A673 (cell line): ENCODE measurements at regions not wholly inside any gene's neighbourhood (a gene's known extent, or its start where the extent isn't known, plus 50 kb on each side); places are given as distances from the start of the nearest gene placed in this dataset.

Experiments used
- BruUV-seq: library from RNA; stranded (reverse); fragments of 400-500 nt; replicated peaks from 2 replicates; lab custom pipeline; 2021; lab: Mats Ljungman, UMichigan
- CTCF ChIA-PET: fragments of 300-600 bp; sonication (Branson Sonifier 250); formaldehyde crosslinking; loops from one replicate; lab custom pipeline; 2022; ENCODE audit warnings: antibody characterized with exemption; lab: Charles Lee
- POLR2A ChIA-PET: fragments of 300-600 bp; sonication (Branson Sonifier 250); formaldehyde crosslinking; loops from one replicate; lab custom pipeline; 2022; ENCODE audit warnings: antibody characterized with exemption; ENCODE audit not compliant: low non-redundant PET; lab: Charles Lee
- DNase-seq: peaks from one replicate; pipeline ENCODE4 v3.0.0-alpha.2; 2015; ENCODE audit warnings: low spot score
- H3K27ac ChIP-seq: fragments of 200-600 bp; sonication (generic); 2 replicates; pipeline ENCODE4 v1.5.1; 2016; ENCODE audit warnings: mixed run types, low read depth, mild to moderate bottlenecking, mixed read lengths, antibody characterized with exemption, low read length; ENCODE audit not compliant: poor library complexity, severe bottlenecking
- H3K27me3 ChIP-seq: fragments of 200-600 bp; sonication (generic); replicated peaks from 2 replicates; pipeline ENCODE4 v1.6.1; 2017; ENCODE audit warnings: mixed run types, low read depth, mild to moderate bottlenecking, mixed read lengths, antibody characterized with exemption, low read length; ENCODE audit not compliant: insufficient read depth, poor library complexity
- H3K36me3 ChIP-seq: fragments of 200-600 bp; sonication (generic); 2 replicates; pipeline ENCODE4 v1.6.1; 2016; ENCODE audit warnings: mixed run types, mild to moderate bottlenecking, mixed read lengths, antibody characterized with exemption, low read length; ENCODE audit not compliant: insufficient read depth, poor library complexity, severe bottlenecking
- H3K4me1 ChIP-seq: fragments of 200-600 bp; sonication (generic); 2 replicates; pipeline ENCODE4 v1.6.1; 2017; ENCODE audit warnings: mixed run types, mild to moderate bottlenecking, mixed read lengths, antibody characterized with exemption, low read length; ENCODE audit not compliant: insufficient read depth, poor library complexity, severe bottlenecking
- H3K4me3 ChIP-seq: fragments of 200-600 bp; sonication (generic); 2 replicates; pipeline ENCODE4 v1.5.1; 2016; ENCODE audit warnings: low read depth, mixed run types, mild to moderate bottlenecking, mixed read lengths, low read length; ENCODE audit not compliant: poor library complexity, severe bottlenecking
- H3K9me3 ChIP-seq: fragments of 200-600 bp; sonication (generic); 2 replicates; pipeline ENCODE4 v1.6.1; 2016; ENCODE audit warnings: mixed run types, low read depth, mild to moderate bottlenecking, mixed read lengths, antibody characterized with exemption, low read length; ENCODE audit not compliant: poor library complexity, severe bottlenecking
- CTCF ChIP-seq: fragments of 300-800, 200-600 bp; sonication (generic); conservative IDR thresholded peaks from 2 replicates; pipeline ENCODE4 v1.5.1; 2017; ENCODE audit warnings: low read depth, mild to moderate bottlenecking, antibody characterized with exemption, low read length, moderate library complexity, mixed read lengths
- EZH2 ChIP-seq: fragments of 200-600 bp; sonication (generic); IDR thresholded peaks from 2 replicates; pipeline ENCODE4 v1.6.1; 2017; ENCODE audit warnings: borderline replicate concordance, low read depth, mild to moderate bottlenecking, mixed read lengths, antibody characterized with exemption, low read length; ENCODE audit not compliant: poor library complexity, severe bottlenecking
- intact Hi-C: fragments of 100-400 bp; cut with micrococcal nuclease; formaldehyde crosslinking; loops from one replicate; pipeline ENCODE4 v1.10.0; 2022; ENCODE audit not compliant: unreplicated experiment

- H3K9me3 ChIP-seq: no peaks in the 10 kb centered on the region
- POLR2A ChIA-PET: no interaction called here
- no peak for TF ChIP-seq CTCF
- no peak for TF ChIP-seq EZH2
- DNase-seq: no peak
- no peaks in the 10 kb centered on the region for H3K4me1 ChIP-seq
- no peaks in the 10 kb centered on the region for H3K36me3 ChIP-seq
- BruUV-seq: no TSS peak
- intact Hi-C loops: no loop called here
- peaks cover 36% of the 10 kb centered on the region for H3K27me3 ChIP-seq
- H3K4me3 ChIP-seq: no peak overlapping the region
- H3K27ac ChIP-seq: no peak overlapping the region
- CTCF ChIA-PET: no interaction called here
These were observed 276.4 kb downstream of the HRH4 start for GRCh38 chr18:24736662-24737330.

- no peak for TF ChIP-seq CTCF
- TF ChIP-seq EZH2: no peak
- intact Hi-C loops: no loop called here
- BruUV-seq: no TSS peak
- Histone ChIP-seq H3K9me3 (no peaks in the 10 kb centered on the region), H3K4me3 (no peak overlapping the region), H3K27ac (no peak overlapping the region), H3K4me1 (no peaks in the 10 kb centered on the region), H3K27me3 (peaks cover 15% of the 10 kb centered on the region), H3K36me3 (no peaks in the 10 kb centered on the region)
- ChIA-PET CTCF (no interaction called here), POLR2A (no interaction called here)
- DNase-seq: no peak
These were observed 280.4 kb downstream of the HRH4 start for GRCh38 chr18:24740829-24741228.

GRCh38 chr18:24741321-24741720 is 280.9 kb downstream of the HRH4 start:
- H3K4me3 ChIP-seq: no peak overlapping the region
- DNase-seq: no peak
- ChIA-PET CTCF (no interaction called here), POLR2A (no interaction called here)
- TF ChIP-seq CTCF: no peak
- no peak for TF ChIP-seq EZH2
- no peaks in the 10 kb centered on the region for H3K9me3 ChIP-seq
- peaks cover 15% of the 10 kb centered on the region for H3K27me3 ChIP-seq
- H3K27ac ChIP-seq: no peak overlapping the region
- H3K4me1 ChIP-seq: no peaks in the 10 kb centered on the region
- BruUV-seq: no TSS peak
- H3K36me3 ChIP-seq: no peaks in the 10 kb centered on the region
- intact Hi-C loops: no loop called here
